Nephron progenitor cell (in vitro differentiated cells): ENCODE measurements at regions not wholly inside any gene's neighbourhood (a gene's known extent, or its start where the extent isn't known, plus 50 kb on each side); places are given as distances from the start of the nearest gene placed in this dataset.

Source experiments
- DNase-seq: peaks from one replicate; pipeline ENCODE4 v3.0.0; 2021
- H3K27ac Mint-ChIP-seq: 2 replicates; pipeline ENCODE4 v1.8.0; 2021; ENCODE audit warnings: mild to moderate bottlenecking, moderate library complexity, mixed read lengths
- H3K27me3 Mint-ChIP-seq: 2 replicates; pipeline ENCODE4 v1.8.0; 2021; ENCODE audit warnings: mild to moderate bottlenecking, low read depth, mixed read lengths; ENCODE audit not compliant: poor library complexity
- H3K36me3 Mint-ChIP-seq: 2 replicates; pipeline ENCODE4 v1.8.0; 2021; ENCODE audit warnings: low read depth, mixed read lengths
- H3K4me1 Mint-ChIP-seq: 2 replicates; pipeline ENCODE4 v1.8.0; 2021; ENCODE audit warnings: mixed read lengths
- H3K4me3 Mint-ChIP-seq: 2 replicates; pipeline ENCODE4 v1.8.0; 2021; ENCODE audit warnings: mild to moderate bottlenecking, moderate library complexity, mixed read lengths
- H3K9me3 Mint-ChIP-seq: 2 replicates; pipeline ENCODE4 v1.8.0; 2021; ENCODE audit warnings: mild to moderate bottlenecking, moderate library complexity, mixed read lengths
- TF ChIP-seq, protein P1 (sequence below): fragments of 200-600 bp; sonication (generic); IDR thresholded peaks from 2 replicates; pipeline ENCODE4 v1.5.0; 2021; ENCODE audit warnings: antibody characterized with exemption

DNA sequence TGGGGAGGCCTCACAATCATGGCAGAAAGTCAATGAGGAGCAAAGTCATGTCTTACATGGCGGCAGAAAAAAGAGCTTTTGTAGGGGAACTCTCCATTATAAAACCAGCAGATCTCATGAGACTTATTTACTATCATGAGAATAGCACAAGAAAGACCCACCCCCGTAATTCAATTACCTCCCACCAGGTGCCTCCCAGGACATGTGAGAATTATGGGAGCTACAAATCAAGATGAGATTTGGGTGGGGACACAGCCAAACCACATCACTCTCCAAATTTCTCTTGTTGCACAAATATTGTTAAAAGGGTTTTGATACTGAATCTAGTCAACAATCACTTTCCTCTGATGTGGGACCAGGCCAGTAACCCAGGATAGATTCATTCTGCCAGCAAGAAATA is 1176.1 kb downstream of the CDH9 start:
- TF ChIP-seq, protein P1, sequence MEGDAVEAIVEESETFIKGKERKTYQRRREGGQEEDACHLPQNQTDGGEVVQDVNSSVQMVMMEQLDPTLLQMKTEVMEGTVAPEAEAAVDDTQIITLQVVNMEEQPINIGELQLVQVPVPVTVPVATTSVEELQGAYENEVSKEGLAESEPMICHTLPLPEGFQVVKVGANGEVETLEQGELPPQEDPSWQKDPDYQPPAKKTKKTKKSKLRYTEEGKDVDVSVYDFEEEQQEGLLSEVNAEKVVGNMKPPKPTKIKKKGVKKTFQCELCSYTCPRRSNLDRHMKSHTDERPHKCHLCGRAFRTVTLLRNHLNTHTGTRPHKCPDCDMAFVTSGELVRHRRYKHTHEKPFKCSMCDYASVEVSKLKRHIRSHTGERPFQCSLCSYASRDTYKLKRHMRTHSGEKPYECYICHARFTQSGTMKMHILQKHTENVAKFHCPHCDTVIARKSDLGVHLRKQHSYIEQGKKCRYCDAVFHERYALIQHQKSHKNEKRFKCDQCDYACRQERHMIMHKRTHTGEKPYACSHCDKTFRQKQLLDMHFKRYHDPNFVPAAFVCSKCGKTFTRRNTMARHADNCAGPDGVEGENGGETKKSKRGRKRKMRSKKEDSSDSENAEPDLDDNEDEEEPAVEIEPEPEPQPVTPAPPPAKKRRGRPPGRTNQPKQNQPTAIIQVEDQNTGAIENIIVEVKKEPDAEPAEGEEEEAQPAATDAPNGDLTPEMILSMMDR, result no peak
- no peak overlapping the region for H3K27ac Mint-ChIP-seq
- H3K36me3 Mint-ChIP-seq, result no peaks in the 10 kb centered on the region
- no peaks in the 10 kb centered on the region for H3K27me3 Mint-ChIP-seq
- DNase-seq, result no peak
- H3K9me3 Mint-ChIP-seq, result peaks cover 8% of the 10 kb centered on the region
- H3K4me3 Mint-ChIP-seq, result no peak overlapping the region
- no peaks in the 10 kb centered on the region for H3K4me1 Mint-ChIP-seq

DNA sequence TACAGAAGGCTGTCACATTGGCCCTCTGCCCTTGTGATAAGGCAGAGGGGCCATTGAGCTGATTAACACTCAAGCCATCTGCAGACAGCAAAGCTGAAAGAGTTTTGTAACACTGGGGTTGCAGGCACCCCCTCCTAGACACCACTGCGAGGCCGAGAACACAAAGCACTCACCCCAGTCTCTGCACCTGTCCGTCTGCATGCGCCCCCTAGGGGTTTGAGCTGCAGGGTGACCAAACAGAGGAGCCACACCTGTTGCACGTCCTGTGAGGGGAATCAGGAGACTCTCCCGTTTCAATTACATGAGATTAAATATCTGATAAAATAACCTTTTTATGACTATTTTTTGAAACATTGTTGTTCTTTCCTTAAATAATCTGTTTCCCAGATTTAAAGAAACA is 1180.4 kb downstream of the CDH9 start:
- TF ChIP-seq, protein P1, result peak; percentile 31
- Mint-ChIP-seq H3K27me3 (no peaks in the 10 kb centered on the region), H3K4me1 (no peaks in the 10 kb centered on the region), H3K36me3 (no peaks in the 10 kb centered on the region), H3K27ac (no peak overlapping the region), H3K9me3 (peaks cover 8% of the 10 kb centered on the region), H3K4me3 (no peak overlapping the region)
- peak; percentile 21 for DNase-seq

DNA sequence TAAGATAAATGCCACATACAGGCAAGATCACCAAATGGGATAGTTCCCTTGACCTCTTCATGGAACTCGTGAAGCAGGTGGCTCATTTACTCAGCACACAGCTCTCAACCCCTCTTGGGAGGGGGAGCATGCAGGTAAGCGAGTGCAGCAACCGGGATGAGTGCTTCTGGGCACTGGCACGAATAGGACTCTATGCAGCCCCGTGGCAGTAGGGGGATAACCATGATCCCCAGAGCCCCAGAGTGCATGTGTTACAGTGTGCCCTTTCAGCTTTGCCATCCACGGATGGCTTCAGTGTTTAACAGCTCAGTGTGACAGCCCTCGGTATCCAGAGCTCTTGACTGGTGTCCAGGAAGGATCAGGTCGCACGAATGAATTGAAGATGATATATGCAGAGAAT is 1187.1 kb downstream of the CDH9 start:
- Mint-ChIP-seq H3K4me1 (peaks cover 11% of the 10 kb centered on the region), H3K4me3 (no peak overlapping the region), H3K27me3 (no peaks in the 10 kb centered on the region), H3K9me3 (peaks cover 4% of the 10 kb centered on the region), H3K36me3 (no peaks in the 10 kb centered on the region), H3K27ac (peak overlapping the region; percentile 30)
- no peak for DNase-seq
- TF ChIP-seq, protein P1, result no peak

DNA sequence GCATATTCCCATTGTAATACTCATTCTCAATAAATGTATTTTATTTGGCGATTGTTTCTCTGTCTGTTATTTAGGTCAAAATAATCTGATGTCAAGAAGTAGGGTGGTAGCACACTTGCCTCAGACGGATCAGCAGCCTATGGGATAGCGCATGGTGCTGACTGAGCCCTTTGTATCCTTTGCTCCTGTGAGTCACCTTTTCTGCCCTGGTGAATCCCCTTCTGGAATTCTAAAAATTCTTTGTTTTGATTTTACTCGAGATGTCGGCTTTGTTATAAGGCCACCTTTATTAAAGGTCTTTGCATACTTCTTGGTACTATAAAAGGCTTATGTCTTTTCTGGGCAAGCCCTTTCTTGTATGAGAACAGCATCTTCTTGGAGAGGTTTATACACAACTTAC is 1187.8 kb downstream of the CDH9 start:
- Mint-ChIP-seq H3K4me1 (peaks cover 11% of the 10 kb centered on the region), H3K27me3 (no peaks in the 10 kb centered on the region), H3K27ac (no peak overlapping the region), H3K9me3 (peaks cover 11% of the 10 kb centered on the region), H3K4me3 (no peak overlapping the region), H3K36me3 (no peaks in the 10 kb centered on the region)
- DNase-seq, result no peak
- TF ChIP-seq, protein P1, result no peak

DNA sequence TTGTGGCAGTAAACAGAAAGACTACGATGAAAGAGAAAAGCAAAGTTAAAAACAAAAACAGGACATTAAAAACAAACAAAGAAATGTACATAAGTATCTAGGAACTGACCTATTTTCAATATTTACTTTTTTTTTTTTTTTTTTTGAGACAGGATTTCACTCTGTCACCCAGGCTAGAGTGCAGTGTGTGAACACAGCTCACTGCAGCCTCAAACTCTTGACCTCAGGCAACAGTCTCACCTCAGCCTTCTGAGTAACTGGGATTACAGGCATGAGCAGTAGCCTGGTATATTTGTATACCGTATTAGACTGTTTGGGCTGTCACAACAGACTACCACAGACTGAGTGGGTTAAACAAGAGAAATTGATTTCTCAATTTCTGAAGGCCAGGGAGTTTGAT is 1189.1 kb downstream of the CDH9 start:
- H3K27ac Mint-ChIP-seq, result peak overlapping the region; percentile 77
- no peak for DNase-seq
- peaks cover 11% of the 10 kb centered on the region for H3K4me1 Mint-ChIP-seq
- H3K9me3 Mint-ChIP-seq, result peaks cover 20% of the 10 kb centered on the region
- H3K27me3 Mint-ChIP-seq, result no peaks in the 10 kb centered on the region
- TF ChIP-seq, protein P1, result no peak
- H3K36me3 Mint-ChIP-seq, result no peaks in the 10 kb centered on the region
- H3K4me3 Mint-ChIP-seq, result no peak overlapping the region

DNA sequence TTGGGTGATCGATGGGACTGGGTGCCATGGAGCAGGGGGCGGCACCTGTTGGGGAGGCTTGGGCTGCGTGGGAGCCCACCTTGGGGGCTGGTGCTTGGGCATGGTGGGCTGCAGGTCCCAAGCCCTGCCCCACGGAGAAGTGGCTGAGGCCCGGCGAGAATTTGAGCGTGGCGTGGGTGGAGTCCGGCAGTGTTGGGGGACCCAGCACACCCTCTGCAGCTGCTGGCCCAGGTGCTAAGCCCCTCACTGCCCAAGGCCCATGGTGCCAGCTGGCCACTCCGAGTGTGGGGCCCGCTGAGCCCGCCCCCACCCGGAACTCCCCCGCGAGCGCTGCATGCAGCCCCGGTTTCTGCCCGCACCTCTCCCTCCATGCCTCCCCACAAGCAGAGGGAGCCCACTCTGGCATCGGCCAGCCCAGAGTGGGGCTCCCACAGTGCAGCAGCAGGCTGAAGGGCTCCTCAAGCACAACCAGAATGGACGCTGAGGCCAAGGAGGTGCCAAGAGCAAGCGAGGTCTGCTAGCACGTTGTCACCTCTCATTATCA is 1178.6 kb upstream of the CDH10 start:
- no peaks in the 10 kb centered on the region for H3K36me3 Mint-ChIP-seq
- H3K9me3 Mint-ChIP-seq, result peaks cover 14% of the 10 kb centered on the region
- no peak for DNase-seq
- H3K27me3 Mint-ChIP-seq, result no peaks in the 10 kb centered on the region
- no peaks in the 10 kb centered on the region for H3K4me1 Mint-ChIP-seq
- TF ChIP-seq, protein P1, result no peak
- H3K27ac Mint-ChIP-seq, result no peak overlapping the region
- H3K4me3 Mint-ChIP-seq, result no peak overlapping the region
